CD14-positive monocyte (primary cell): ENCODE measurements at regions not wholly inside any gene's neighbourhood (a gene's known extent, or its start where the extent isn't known, plus 50 kb on each side); places are given as distances from the start of the nearest gene placed in this dataset.

Experiments
- DNase-seq, 3 donors: peaks; one replicate each; pipeline ENCODE4 v3.0.0-alpha.2; 2011 to 2022
- H2AFZ ChIP-seq: 2 replicates; pipeline ENCODE4 v1.6.0; 2012; ENCODE audit warnings: mild to moderate bottlenecking, low read depth, low read length, inconsistent platforms; ENCODE audit not compliant: insufficient read depth, poor library complexity, severe bottlenecking
- H3K27ac ChIP-seq, 2 donors: 1 replicate in 1 of 2; 2 replicates in 1 of 2; pipeline ENCODE4 v1.5.1; 2012 to 2013; ENCODE audit warnings: low read length in 2 of 2, control low read depth in 1 of 2, inconsistent platforms in 1 of 2, low read depth in 1 of 2, mild to moderate bottlenecking in 1 of 2
- H3K27me3 ChIP-seq, 2 donors: one replicate each; pipeline versions ENCODE4 v1.6.0 to v1.6.1; 2011 to 2013; ENCODE audit warnings: low read length in 2 of 2; ENCODE audit not compliant: control insufficient read depth in 2 of 2, insufficient read depth in 2 of 2
- H3K36me3 ChIP-seq, 2 donors: replicated peaks in 1 of 2; 1 replicate in 1 of 2; 2 replicates in 1 of 2; pipeline versions ENCODE4 v1.5.1 to v1.6.1; 2012 to 2013; ENCODE audit warnings: low read length in 2 of 2, control low read depth in 1 of 2, inconsistent platforms in 1 of 2, mild to moderate bottlenecking in 1 of 2; ENCODE audit not compliant: insufficient read depth in 2 of 2, control insufficient read depth in 1 of 2
- H3K4me1 ChIP-seq, 2 donors: 1 replicate in 1 of 2; 2 replicates in 1 of 2; pipeline versions ENCODE4 v1.5.1 to v1.6.1; 2012 to 2013; ENCODE audit warnings: low read length in 2 of 2, control low read depth in 1 of 2, inconsistent platforms in 1 of 2, mild to moderate bottlenecking in 1 of 2, moderate library complexity in 1 of 2; ENCODE audit not compliant: insufficient read depth in 2 of 2, control insufficient read depth in 1 of 2
- H3K4me2 ChIP-seq: replicated peaks from 2 replicates; pipeline ENCODE3; 2012; ENCODE audit warnings: low read length, moderate library complexity, mild to moderate bottlenecking; ENCODE audit not compliant: poor library complexity, severe bottlenecking; ENCODE audit errors: extremely low read depth
- H3K4me3 ChIP-seq, 3 experiments: fragments of 200-600 bp in 1 of 3; sonication (generic) in 1 of 3; replicated peaks in 1 of 3; 1 replicate in 2 of 3; 2 replicates in 1 of 3; pipeline ENCODE4 v1.5.1; 2011 to 2013; ENCODE audit warnings: low read length in 3 of 3, mild to moderate bottlenecking in 3 of 3, control low read depth in 2 of 3, low read depth in 2 of 3, inconsistent platforms in 1 of 3, moderate library complexity in 1 of 3
- H3K79me2 ChIP-seq: 2 replicates; pipeline ENCODE4 v1.6.0; 2012; ENCODE audit warnings: mild to moderate bottlenecking, control low read depth, inconsistent platforms, low read length, moderate library complexity; ENCODE audit not compliant: insufficient read depth
- H3K9ac ChIP-seq: 2 replicates; pipeline ENCODE4 v1.6.0; 2017; ENCODE audit warnings: low read length, mild to moderate bottlenecking; ENCODE audit not compliant: insufficient read depth, poor library complexity, severe bottlenecking
- H3K9me3 ChIP-seq, 2 donors: replicated peaks in 1 of 2; 1 replicate in 1 of 2; 2 replicates in 1 of 2; pipeline versions ENCODE4 v1.5.1 to v1.6.1; 2012 to 2013; ENCODE audit warnings: low read length in 2 of 2, control low read depth in 1 of 2; ENCODE audit not compliant: control insufficient read depth in 1 of 2, insufficient read depth in 1 of 2
- H4K20me1 ChIP-seq: 2 replicates; pipeline ENCODE4 v1.6.0; 2012; ENCODE audit warnings: mild to moderate bottlenecking, low read length, control low read depth, moderate library complexity; ENCODE audit not compliant: insufficient read depth
- H3K27ac Mint-ChIP-seq, 7 donors: one replicate each; pipeline ENCODE4 v1.8.0; 2020; ENCODE audit warnings: mild to moderate bottlenecking in 7 of 7, mixed read lengths in 7 of 7, moderate library complexity in 6 of 7, inconsistent platforms in 2 of 7
- H3K27me3 Mint-ChIP-seq, 3 donors: one replicate each; pipeline ENCODE4 v1.8.0; 2021 to 2022; ENCODE audit warnings: low read depth in 3 of 3, mild to moderate bottlenecking in 3 of 3, mixed read lengths in 3 of 3, moderate library complexity in 3 of 3, inconsistent platforms in 1 of 3
- H3K36me3 Mint-ChIP-seq, 2 donors: one replicate each; pipeline ENCODE4 v1.8.0; 2020; ENCODE audit warnings: mixed read lengths in 2 of 2, inconsistent platforms in 1 of 2, mild to moderate bottlenecking in 1 of 2
- H3K4me1 Mint-ChIP-seq: one replicate; pipeline ENCODE4 v1.8.0; 2020; ENCODE audit warnings: mild to moderate bottlenecking, mixed read lengths
- H3K4me3 Mint-ChIP-seq, 2 donors: one replicate each; pipeline ENCODE4 v1.8.0; 2020; ENCODE audit warnings: mild to moderate bottlenecking in 2 of 2, mixed read lengths in 2 of 2, moderate library complexity in 1 of 2
- H3K9me3 Mint-ChIP-seq, 7 donors: one replicate each; pipeline ENCODE4 v1.8.0; 2020 to 2022; ENCODE audit warnings: mixed read lengths in 7 of 7, mild to moderate bottlenecking in 6 of 7, moderate library complexity in 6 of 7, inconsistent platforms in 2 of 7
- CTCF ChIP-seq: fragments of 200-600 bp; IDR thresholded peaks from one replicate; pipeline ENCODE4 v1.8.0; 2022; ENCODE audit warnings: antibody characterized with exemption, mild to moderate bottlenecking
- WGBS: methylation state at CpG from one replicate; pipeline ENCODE4 v1.1.5; 2013; ENCODE audit warnings: missing lambda C conversion rate; ENCODE audit not compliant: insufficient coverage; 5-methylcytosine and 5-hydroxymethylcytosine counted together
- intact Hi-C, 2 donors: fragments of 100-400 bp; cut with micrococcal nuclease; formaldehyde crosslinking; loops; one replicate each; pipeline versions ENCODE4 v1.15.0 to v1.15.1; 2023

- Histone ChIP-seq H3K79me2 (no peaks in the 10 kb centered on the region), H3K27me3 (peaks cover 15% of the 10 kb centered on the region in 2 donors), H3K36me3 (no peaks in the 10 kb centered on the region), H3K4me3 (no peak overlapping the region), H3K4me1 (no peaks in the 10 kb centered on the region), H3K9me3 (no peaks in the 10 kb centered on the region), H4K20me1 (no peaks in the 10 kb centered on the region), H2AFZ (no peak overlapping the region), H3K9ac (no peak overlapping the region), H3K27ac (no peak overlapping the region), H3K4me2 (no peak overlapping the region)
- Mint-ChIP-seq H3K4me3 (no peak overlapping the region), H3K9me3 (peaks cover 0 to 2% (median 0%) of the 10 kb centered on the region in 7 donors), H3K36me3 (no peaks in the 10 kb centered on the region), H3K4me1 (no peaks in the 10 kb centered on the region), H3K27ac (no peak overlapping the region), H3K27me3 (peaks cover 20 to 48% (median 26%) of the 10 kb centered on the region in 3 donors)
- intact Hi-C loops, result no loop called here
- TF ChIP-seq CTCF, result no peak
- no peak for DNase-seq
Observed at GRCh38 chr12:53852992-53853391, 85.6 kb upstream of the HOXC13 start.

GRCh38 chr12:53854701-53855316 is 83.8 kb upstream of the HOXC13 start:
- Mint-ChIP-seq H3K27ac (no peak overlapping the region), H3K36me3 (no peaks in the 10 kb centered on the region), H3K4me1 (no peaks in the 10 kb centered on the region), H3K4me3 (no peak overlapping the region), H3K9me3 (peaks cover 0 to 1% (median 0%) of the 10 kb centered on the region in 7 donors), H3K27me3 (peaks cover 13 to 35% (median 24%) of the 10 kb centered on the region in 3 donors)
- 100% methylated on average over 1 of the region's 3 CpGs for WGBS
- H3K4me1 ChIP-seq, result no peaks in the 10 kb centered on the region
- H3K36me3 ChIP-seq, result no peaks in the 10 kb centered on the region
- no peak overlapping the region for H3K27ac ChIP-seq
- H3K4me3 ChIP-seq, result no peak overlapping the region
- H3K79me2 ChIP-seq, result no peaks in the 10 kb centered on the region
- H2AFZ ChIP-seq, result no peak overlapping the region
- no peaks in the 10 kb centered on the region for H3K9me3 ChIP-seq
- no peak overlapping the region for H3K9ac ChIP-seq
- no peak overlapping the region for H3K4me2 ChIP-seq
- TF ChIP-seq CTCF, result no peak
- DNase-seq, result no peak
- H3K27me3 ChIP-seq, result peaks cover 8 to 13% of the 10 kb centered on the region in 2 donors
- no peaks in the 10 kb centered on the region for H4K20me1 ChIP-seq
- intact Hi-C loops, result no loop called here
